CD4-positive, alpha-beta T cell treated with Interleukin-4 for 4 hours (primary cell): ENCODE measurements at regions not wholly inside any gene's neighbourhood (a gene's known extent, or its start where the extent isn't known, plus 50 kb on each side); places are given as distances from the start of the nearest gene placed in this dataset.

Experiments used
- DNase-seq: peaks from one replicate; pipeline ENCODE4 v3.0.0-alpha.2; 2020

- DNase-seq, result no peak
Measured at GRCh38 chr16:5374184-5374583, 276.6 kb upstream of the EEF2KMT start.

- no peak for DNase-seq
Measured at GRCh38 chr16:5367951-5368350, 270.4 kb upstream of the EEF2KMT start.

- DNase-seq, result no peak
Measured at GRCh38 chr16:5366126-5366525, 268.5 kb upstream of the EEF2KMT start.

GRCh38 chr16:5364186-5364585 lies 266.6 kb upstream of the EEF2KMT start:
- DNase-seq, result no peak

GRCh38 chr16:5361322-5361721 lies 263.7 kb upstream of the EEF2KMT start:
- DNase-seq, result no peak

GRCh38 chr16:5354645-5355044 lies 257.1 kb upstream of the EEF2KMT start:
- DNase-seq, result no peak

GRCh38 chr16:5349670-5350517 lies 252.3 kb upstream of the EEF2KMT start:
- DNase-seq, result no peak

GRCh38 chr16:5349101-5349500 lies 251.5 kb upstream of the EEF2KMT start:
- DNase-seq, result no peak

GRCh38 chr16:5347561-5347960 lies 250.0 kb upstream of the EEF2KMT start:
- DNase-seq, result no peak

- no peak for DNase-seq
Measured at GRCh38 chr16:5336941-5337340, 239.3 kb upstream of the EEF2KMT start.

GRCh38 chr16:5333991-5334390 lies 236.4 kb upstream of the EEF2KMT start:
- no peak for DNase-seq

- DNase-seq, result no peak
Measured at GRCh38 chr16:5333126-5333525, 235.5 kb upstream of the EEF2KMT start.

- DNase-seq, result no peak
Measured at GRCh38 chr16:5330058-5330457, 232.5 kb upstream of the EEF2KMT start.

GRCh38 chr16:5328546-5328945 lies 231.0 kb upstream of the EEF2KMT start:
- DNase-seq, result no peak

GRCh38 chr16:5326395-5326794 lies 228.8 kb upstream of the EEF2KMT start:
- DNase-seq, result no peak

GRCh38 chr16:5325932-5326331 lies 228.3 kb upstream of the EEF2KMT start:
- DNase-seq, result no peak

GRCh38 chr16:5323284-5324141 lies 225.9 kb upstream of the EEF2KMT start:
- DNase-seq, result no peak

- no peak for DNase-seq
Measured at GRCh38 chr16:5321930-5322329, 224.3 kb upstream of the EEF2KMT start.

GRCh38 chr16:5319799-5320198 lies 222.2 kb upstream of the EEF2KMT start:
- no peak for DNase-seq

- no peak for DNase-seq
Measured at GRCh38 chr16:5315914-5316313, 218.3 kb upstream of the EEF2KMT start.

GRCh38 chr16:5314377-5314776 lies 216.8 kb upstream of the EEF2KMT start:
- DNase-seq, result no peak

GRCh38 chr16:5309946-5310611 lies 212.5 kb upstream of the EEF2KMT start:
- no peak for DNase-seq

- no peak for DNase-seq
Measured at GRCh38 chr16:5305023-5305422, 207.4 kb upstream of the EEF2KMT start.
